ENCODE measurements at regions not wholly inside any gene's neighbourhood (a gene's known extent, or its start where the extent isn't known, plus 50 kb on each side); places are given as distances from the start of the nearest gene placed in this dataset.

DNA sequence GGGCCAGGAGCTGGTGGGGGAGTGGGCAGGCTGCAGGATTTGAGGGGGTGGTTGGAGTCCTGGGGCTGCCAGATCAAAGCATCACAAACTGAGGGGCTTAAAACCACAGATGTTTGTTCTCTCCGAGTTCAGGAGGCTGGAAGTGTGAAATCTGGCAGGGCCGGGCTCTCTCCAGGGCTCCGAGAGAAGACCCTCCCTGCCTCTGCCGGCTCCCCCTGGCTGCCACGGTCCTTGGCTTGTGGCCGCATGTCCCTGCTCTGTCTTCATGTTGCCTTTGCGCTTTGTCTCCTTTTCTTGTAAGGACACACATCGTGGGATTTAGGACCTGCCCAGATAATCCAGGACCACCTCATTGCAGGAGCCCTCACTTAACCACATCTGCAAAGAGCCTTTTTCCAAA is 139.8 kb upstream of the GSE1 start:
- Mint-ChIP-seq H3K27ac (ENCODE audit: unreplicated experiment) (no peak overlapping the region), H3K4me1 (ENCODE audit: unreplicated experiment) (peaks cover 11% of the 10 kb centered on the region)
- no peak for DNase-seq (ENCODE audit: low spot score)

DNA sequence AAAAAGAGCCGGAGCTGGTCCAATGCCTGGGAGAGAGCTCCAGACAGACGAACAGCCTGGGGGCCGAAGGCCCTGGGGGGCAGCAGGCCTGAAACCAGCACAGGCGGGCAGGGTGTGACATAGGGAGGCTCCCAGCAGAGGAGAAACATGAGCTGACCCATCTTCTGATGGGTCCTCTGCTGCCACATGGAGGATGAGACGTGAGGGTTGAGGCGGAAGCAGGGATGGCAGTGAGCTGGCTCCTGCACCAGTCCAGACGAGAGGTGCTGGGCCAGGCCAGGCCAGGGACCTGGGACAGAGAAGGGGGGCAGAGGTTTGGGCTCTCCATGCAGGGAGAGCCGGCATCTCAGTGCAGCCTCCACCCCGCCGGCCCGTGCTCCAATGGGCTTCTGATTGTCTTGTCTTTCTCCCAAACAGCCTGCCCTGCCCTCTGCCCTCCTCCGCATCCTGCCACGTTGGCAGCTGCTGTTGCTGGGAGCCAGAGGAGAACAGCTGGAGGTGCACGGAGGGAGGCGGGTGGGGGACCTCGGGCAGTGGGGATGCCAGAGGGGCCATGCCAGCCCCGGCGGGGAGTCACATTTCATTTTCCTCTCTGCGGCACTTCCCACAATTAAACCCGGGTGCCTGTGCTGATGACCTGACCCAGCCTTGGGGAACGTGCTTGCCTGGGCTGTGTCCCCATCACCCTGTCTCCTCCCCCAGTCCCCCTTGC is 139.1 kb upstream of the GSE1 start:
- no peaks in the 10 kb centered on the region for H3K9me3 Mint-ChIP-seq (ENCODE audit: unreplicated experiment)
- no peak overlapping the region for H3K27ac Mint-ChIP-seq (ENCODE audit: unreplicated experiment)
- no peak for DNase-seq (ENCODE audit: low spot score)
- TF ChIP-seq, protein P1, sequence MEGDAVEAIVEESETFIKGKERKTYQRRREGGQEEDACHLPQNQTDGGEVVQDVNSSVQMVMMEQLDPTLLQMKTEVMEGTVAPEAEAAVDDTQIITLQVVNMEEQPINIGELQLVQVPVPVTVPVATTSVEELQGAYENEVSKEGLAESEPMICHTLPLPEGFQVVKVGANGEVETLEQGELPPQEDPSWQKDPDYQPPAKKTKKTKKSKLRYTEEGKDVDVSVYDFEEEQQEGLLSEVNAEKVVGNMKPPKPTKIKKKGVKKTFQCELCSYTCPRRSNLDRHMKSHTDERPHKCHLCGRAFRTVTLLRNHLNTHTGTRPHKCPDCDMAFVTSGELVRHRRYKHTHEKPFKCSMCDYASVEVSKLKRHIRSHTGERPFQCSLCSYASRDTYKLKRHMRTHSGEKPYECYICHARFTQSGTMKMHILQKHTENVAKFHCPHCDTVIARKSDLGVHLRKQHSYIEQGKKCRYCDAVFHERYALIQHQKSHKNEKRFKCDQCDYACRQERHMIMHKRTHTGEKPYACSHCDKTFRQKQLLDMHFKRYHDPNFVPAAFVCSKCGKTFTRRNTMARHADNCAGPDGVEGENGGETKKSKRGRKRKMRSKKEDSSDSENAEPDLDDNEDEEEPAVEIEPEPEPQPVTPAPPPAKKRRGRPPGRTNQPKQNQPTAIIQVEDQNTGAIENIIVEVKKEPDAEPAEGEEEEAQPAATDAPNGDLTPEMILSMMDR (IDR thresholded peaks at IDR 0.05; ENCODE audit: unreplicated experiment) = no peak
- H3K4me1 Mint-ChIP-seq (ENCODE audit: unreplicated experiment) = peaks cover 11% of the 10 kb centered on the region
- no peaks in the 10 kb centered on the region for H3K36me3 Mint-ChIP-seq (ENCODE audit: low read depth, unreplicated experiment)
- H3K27me3 Mint-ChIP-seq (ENCODE audit: unreplicated experiment) = peaks cover 12% of the 10 kb centered on the region
- H3K4me3 Mint-ChIP-seq (ENCODE audit: unreplicated experiment) = no peak overlapping the region

More for the DNA sequence above, 139.8 kb upstream of the GSE1 start:
- TF ChIP-seq, protein P1 (IDR thresholded peaks at IDR 0.05; ENCODE audit: unreplicated experiment) = no peak
- Mint-ChIP-seq H3K4me3 (ENCODE audit: unreplicated experiment) (no peak overlapping the region), H3K36me3 (ENCODE audit: low read depth, unreplicated experiment) (no peaks in the 10 kb centered on the region), H3K9me3 (ENCODE audit: unreplicated experiment) (no peaks in the 10 kb centered on the region), H3K27me3 (ENCODE audit: unreplicated experiment) (peaks cover 15% of the 10 kb centered on the region)

- H3K27ac Mint-ChIP-seq (ENCODE audit: unreplicated experiment) = no peak overlapping the region
- no peak overlapping the region for H3K4me3 Mint-ChIP-seq (ENCODE audit: unreplicated experiment)
Observed at GRCh38 chr16:85474621-85475217, 138.4 kb upstream of the GSE1 start.

DNA sequence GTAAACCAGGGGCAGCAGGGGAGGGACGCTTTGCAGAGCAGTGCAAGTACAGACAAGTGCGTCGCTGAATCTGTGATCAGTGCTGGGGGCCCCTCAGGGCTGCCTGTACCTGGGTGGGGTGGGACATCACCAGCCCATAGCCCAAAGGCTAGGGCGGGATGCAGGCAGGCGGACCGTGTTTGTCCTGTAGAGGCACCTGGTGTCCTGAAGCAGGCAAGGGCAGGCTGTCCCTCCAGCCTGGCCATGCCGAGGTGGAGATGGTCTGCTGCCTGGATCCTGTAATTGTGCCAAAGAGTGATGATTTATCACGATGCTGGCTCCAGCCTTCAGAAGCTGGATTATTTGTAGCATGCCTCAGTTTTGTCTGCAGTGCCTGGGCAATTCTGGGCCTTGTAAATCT is 137.9 kb upstream of the GSE1 start:
- Mint-ChIP-seq H3K36me3 (ENCODE audit: low read depth, unreplicated experiment) (no peaks in the 10 kb centered on the region), H3K4me3 (ENCODE audit: unreplicated experiment) (no peak overlapping the region), H3K27ac (ENCODE audit: unreplicated experiment) (no peak overlapping the region), H3K4me1 (ENCODE audit: unreplicated experiment) (peaks cover 11% of the 10 kb centered on the region), H3K27me3 (ENCODE audit: unreplicated experiment) (peaks cover 12% of the 10 kb centered on the region), H3K9me3 (ENCODE audit: unreplicated experiment) (no peaks in the 10 kb centered on the region)
- no peak for DNase-seq (ENCODE audit: low spot score)
- TF ChIP-seq, protein P1 (IDR thresholded peaks at IDR 0.05; ENCODE audit: unreplicated experiment) = no peak

More at GRCh38 chr16:85474621-85475217, 138.4 kb upstream of the GSE1 start:
- no peak for DNase-seq (ENCODE audit: low spot score)
- H3K36me3 Mint-ChIP-seq (ENCODE audit: low read depth, unreplicated experiment) = no peaks in the 10 kb centered on the region
- TF ChIP-seq, protein P1 (IDR thresholded peaks at IDR 0.05; ENCODE audit: unreplicated experiment) = no peak
- no peaks in the 10 kb centered on the region for H3K9me3 Mint-ChIP-seq (ENCODE audit: unreplicated experiment)
- peaks cover 11% of the 10 kb centered on the region for H3K4me1 Mint-ChIP-seq (ENCODE audit: unreplicated experiment)
- peaks cover 12% of the 10 kb centered on the region for H3K27me3 Mint-ChIP-seq (ENCODE audit: unreplicated experiment)

- no peaks in the 10 kb centered on the region for H3K9me3 Mint-ChIP-seq (ENCODE audit: unreplicated experiment)
- H3K36me3 Mint-ChIP-seq (ENCODE audit: low read depth, unreplicated experiment) = no peaks in the 10 kb centered on the region
- H3K4me1 Mint-ChIP-seq (ENCODE audit: unreplicated experiment) = peaks cover 11% of the 10 kb centered on the region
- no peak for DNase-seq (ENCODE audit: low spot score)
- H3K4me3 Mint-ChIP-seq (ENCODE audit: unreplicated experiment) = no peak overlapping the region
- H3K27ac Mint-ChIP-seq (ENCODE audit: unreplicated experiment) = no peak overlapping the region
- TF ChIP-seq, protein P1 (IDR thresholded peaks at IDR 0.05; ENCODE audit: unreplicated experiment) = no peak
- H3K27me3 Mint-ChIP-seq (ENCODE audit: unreplicated experiment) = peaks cover 10% of the 10 kb centered on the region
Observed at GRCh38 chr16:85475691-85476300, 137.3 kb upstream of the GSE1 start.

Data from endothelial cell (in vitro differentiated cells).